GM12874 (cell line): ENCODE measurements at regions not wholly inside any gene's neighbourhood (a gene's known extent, or its start where the extent isn't known, plus 50 kb on each side); places are given as distances from the start of the nearest gene placed in this dataset.

Experiments used
- CTCF ChIP-seq: IDR thresholded peaks from 2 replicates; pipeline ENCODE4 v1.5.1; 2011; ENCODE audit warnings: low read depth, mild to moderate bottlenecking, control low read depth, low read length, moderate library complexity; ENCODE audit not compliant: insufficient read depth

- no peak for TF ChIP-seq CTCF
Measured at GRCh38 chr14:101407328-101407727, 154.0 kb upstream of the DIO3 start.

- no peak for TF ChIP-seq CTCF
Measured at GRCh38 chr14:101408077-101408831, 153.0 kb upstream of the DIO3 start.

DNA sequence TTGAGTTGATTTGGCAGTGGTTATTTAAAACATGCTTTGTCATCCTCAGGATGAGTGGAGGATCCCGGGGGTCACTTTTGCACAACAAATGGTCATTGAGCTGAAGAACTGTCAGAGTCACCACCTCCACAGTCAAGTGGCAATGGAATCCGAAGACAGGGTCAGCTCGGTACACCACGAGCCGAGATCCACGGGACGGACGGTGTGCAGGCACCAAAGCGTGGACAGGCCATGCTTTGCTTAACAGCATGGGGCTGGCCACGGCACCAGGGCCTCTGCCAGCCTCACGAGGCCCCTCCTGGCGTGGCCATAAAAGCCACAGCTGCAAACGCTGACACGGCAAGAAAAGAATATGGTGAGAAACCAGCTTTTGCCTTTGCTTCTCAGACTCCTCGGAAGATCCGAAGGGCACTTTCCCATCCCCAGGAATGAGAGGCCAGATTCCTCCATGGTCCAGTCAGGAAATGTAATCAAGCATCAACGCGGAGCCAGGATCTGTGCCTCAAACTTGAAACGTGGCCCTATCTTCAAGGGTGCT is 152.2 kb upstream of the DIO3 start:
- no peak for TF ChIP-seq CTCF

DNA sequence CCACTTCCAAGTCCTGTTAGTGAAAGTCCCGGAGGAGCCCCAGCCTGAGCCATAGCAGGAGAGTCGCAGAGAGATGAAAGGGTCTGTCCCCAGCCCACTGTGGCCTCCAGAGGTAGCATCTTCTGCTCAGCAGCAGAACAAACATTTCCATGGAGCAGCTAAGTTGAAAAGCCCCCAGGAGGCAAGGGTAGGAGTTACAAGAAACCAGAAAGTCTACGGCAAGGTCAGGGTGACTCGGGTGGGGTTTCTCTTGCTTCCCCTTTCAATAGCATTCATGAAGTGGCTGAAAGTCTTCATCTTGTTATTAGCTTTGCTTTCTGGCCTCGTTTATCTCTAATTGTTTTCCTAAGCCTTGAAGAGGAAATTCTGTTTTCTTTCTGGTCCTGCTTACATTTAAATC is 151.2 kb upstream of the DIO3 start:
- no peak for TF ChIP-seq CTCF

- no peak for TF ChIP-seq CTCF
Measured at GRCh38 chr14:101411151-101411550, 150.1 kb upstream of the DIO3 start.

DNA sequence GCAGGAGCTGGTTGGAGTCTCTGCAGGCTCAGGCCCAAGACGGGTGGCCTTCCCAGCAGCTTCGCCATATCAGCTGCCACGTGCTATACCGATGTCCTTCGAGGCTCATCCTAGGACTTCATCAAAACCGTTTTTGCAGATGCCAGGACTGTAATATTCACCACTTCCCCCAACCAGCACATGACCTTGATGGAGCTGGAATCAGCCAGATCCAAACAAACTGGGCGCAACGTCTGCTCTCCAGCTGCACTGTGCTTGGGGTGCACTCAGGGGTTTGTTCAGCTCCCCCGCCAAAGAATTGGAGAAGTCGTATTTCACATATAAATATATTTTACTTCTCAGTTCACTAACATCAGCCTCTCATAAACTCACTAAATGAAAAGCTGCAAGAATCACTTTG is 149.5 kb upstream of the DIO3 start:
- no peak for TF ChIP-seq CTCF

DNA sequence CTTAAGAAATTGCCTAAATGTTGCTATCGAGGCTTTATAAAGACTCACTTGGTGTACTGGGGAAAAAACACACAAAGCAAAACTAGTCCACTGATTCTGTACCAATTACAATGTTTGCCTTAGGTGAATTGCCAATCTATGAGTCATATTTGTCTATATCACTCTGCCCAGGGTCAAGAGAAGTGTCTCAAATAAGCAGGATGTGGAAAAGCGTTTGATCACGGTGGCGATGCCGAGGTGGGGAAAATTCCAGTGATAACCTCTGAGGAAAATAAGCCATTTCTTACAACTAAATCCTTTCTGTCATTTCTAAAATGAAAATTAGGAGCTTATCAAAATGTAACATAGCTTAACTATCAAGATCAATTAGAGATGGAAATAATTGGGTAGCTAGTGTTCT is 148.6 kb upstream of the DIO3 start:
- TF ChIP-seq CTCF, result no peak
